Cardiac muscle cell (in vitro differentiated cells and primary cell): ENCODE measurements at regions not wholly inside any gene's neighbourhood (a gene's known extent, or its start where the extent isn't known, plus 50 kb on each side); places are given as distances from the start of the nearest gene placed in this dataset.
A peak's percentile ranks its signal among the peaks of the same experiment; 100 is the strongest.

Experiments used
- DNase-seq, 2 donors: peaks; one replicate each; pipeline versions ENCODE4 v3.0.0 to v3.0.0-alpha.2; 2010 to 2017; ENCODE audit warnings: low read depth in 1 of 2, low spot score in 1 of 2
- H3K27ac ChIP-seq: fragments of 200-600 bp; sonication (generic); 2 replicates; pipeline ENCODE4 v1.5.1; 2016
- H3K27me3 ChIP-seq: fragments of 200-600 bp; sonication (generic); 2 replicates; pipeline ENCODE4 v1.6.0; 2016; ENCODE audit warnings: control low read depth
- H3K36me3 ChIP-seq: fragments of 200-600 bp; sonication (generic); 2 replicates; pipeline ENCODE4 v1.5.1; 2016; ENCODE audit warnings: control low read depth
- H3K4me1 ChIP-seq: fragments of 200-600 bp; sonication (generic); 2 replicates; pipeline ENCODE4 v1.8.1; 2017; ENCODE audit warnings: low read depth, mild to moderate bottlenecking, mixed run types
- H3K4me3 ChIP-seq: fragments of 200-600 bp; sonication (generic); 2 replicates; pipeline ENCODE4 v1.5.1; 2016; ENCODE audit warnings: mild to moderate bottlenecking
- H3K9me3 ChIP-seq: fragments of 200-600 bp; sonication (generic); 2 replicates; pipeline ENCODE4 v1.5.1; 2017; ENCODE audit warnings: low read depth, mild to moderate bottlenecking, control low read depth
- TF ChIP-seq, protein P1 (sequence below): IDR thresholded peaks from 2 replicates; pipeline ENCODE4 v1.5.1; 2012; ENCODE audit warnings: low read depth, mild to moderate bottlenecking, low read length

DNA sequence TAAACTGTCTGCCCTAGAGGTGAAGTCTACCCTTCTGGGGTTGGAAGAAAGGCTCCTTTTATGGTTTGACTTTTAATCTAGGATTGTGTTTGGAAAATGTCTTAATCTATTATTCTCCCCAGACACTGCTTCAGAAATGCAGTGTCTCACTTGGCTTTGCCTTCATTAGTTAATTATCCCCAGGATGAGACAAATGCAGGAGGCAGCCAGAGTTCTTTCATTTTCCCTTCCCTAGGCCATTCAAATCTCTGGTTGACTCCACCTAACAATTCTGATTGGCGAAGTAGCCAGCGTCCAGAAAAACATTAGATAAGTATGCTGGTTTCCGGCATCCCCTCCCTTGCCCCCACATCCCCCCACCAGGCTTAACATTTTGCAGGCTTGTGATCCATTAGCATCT, 325.8 kb upstream of the PBX1 start:
- Histone ChIP-seq H3K4me1 (no peaks in the 10 kb centered on the region), H3K9me3 (no peaks in the 10 kb centered on the region), H3K27ac (no peak overlapping the region), H3K36me3 (no peaks in the 10 kb centered on the region), H3K27me3 (no peaks in the 10 kb centered on the region), H3K4me3 (no peak overlapping the region)
- DNase-seq: no peak
- TF ChIP-seq, protein P1, sequence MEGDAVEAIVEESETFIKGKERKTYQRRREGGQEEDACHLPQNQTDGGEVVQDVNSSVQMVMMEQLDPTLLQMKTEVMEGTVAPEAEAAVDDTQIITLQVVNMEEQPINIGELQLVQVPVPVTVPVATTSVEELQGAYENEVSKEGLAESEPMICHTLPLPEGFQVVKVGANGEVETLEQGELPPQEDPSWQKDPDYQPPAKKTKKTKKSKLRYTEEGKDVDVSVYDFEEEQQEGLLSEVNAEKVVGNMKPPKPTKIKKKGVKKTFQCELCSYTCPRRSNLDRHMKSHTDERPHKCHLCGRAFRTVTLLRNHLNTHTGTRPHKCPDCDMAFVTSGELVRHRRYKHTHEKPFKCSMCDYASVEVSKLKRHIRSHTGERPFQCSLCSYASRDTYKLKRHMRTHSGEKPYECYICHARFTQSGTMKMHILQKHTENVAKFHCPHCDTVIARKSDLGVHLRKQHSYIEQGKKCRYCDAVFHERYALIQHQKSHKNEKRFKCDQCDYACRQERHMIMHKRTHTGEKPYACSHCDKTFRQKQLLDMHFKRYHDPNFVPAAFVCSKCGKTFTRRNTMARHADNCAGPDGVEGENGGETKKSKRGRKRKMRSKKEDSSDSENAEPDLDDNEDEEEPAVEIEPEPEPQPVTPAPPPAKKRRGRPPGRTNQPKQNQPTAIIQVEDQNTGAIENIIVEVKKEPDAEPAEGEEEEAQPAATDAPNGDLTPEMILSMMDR: no peak

DNA sequence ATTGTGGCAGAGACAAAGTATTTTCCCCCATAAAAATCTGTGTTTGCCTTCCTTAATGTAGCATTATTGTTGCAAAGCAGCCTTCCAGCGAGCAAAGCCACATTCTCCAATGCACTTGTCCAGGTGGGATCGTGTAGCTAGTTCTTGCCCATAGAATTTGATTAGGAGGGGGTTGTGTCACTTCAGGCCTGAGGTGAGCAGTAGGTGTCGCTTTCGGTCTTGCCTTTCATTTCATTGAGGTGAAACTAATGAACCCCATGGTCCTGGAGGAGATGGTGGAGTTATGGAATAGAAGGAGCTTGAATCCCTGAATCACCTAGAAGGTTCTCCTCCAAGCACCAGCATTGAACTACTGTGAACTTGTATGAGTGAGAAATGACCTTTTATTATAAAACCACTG, 318.9 kb upstream of the PBX1 start:
- Histone ChIP-seq H3K4me3 (no peak overlapping the region), H3K9me3 (no peaks in the 10 kb centered on the region), H3K36me3 (no peaks in the 10 kb centered on the region), H3K4me1 (no peaks in the 10 kb centered on the region), H3K27ac (no peak overlapping the region), H3K27me3 (no peaks in the 10 kb centered on the region)
- TF ChIP-seq, protein P1: peak; percentile 15
- DNase-seq: peak; percentile 9 to 49

DNA sequence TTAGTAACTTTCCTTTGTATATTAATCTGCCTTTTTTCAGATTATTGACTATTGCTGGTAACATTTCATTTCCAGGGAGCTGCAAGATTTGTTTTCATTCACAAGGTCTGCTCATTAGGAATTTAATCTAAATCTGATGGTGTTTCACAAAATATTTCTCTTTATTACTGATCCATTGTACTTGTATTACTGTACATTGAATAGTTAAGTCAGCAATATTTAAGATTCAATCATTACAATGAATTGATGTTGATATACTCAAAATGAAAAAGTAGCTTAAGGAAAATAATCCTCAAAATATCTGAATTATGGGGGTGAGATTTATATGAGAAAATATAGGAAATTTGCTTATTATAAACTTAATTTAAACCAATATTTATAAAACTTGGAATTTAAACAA, 308.6 kb upstream of the PBX1 start:
- Histone ChIP-seq H3K36me3 (no peaks in the 10 kb centered on the region), H3K9me3 (no peaks in the 10 kb centered on the region), H3K27me3 (no peaks in the 10 kb centered on the region), H3K4me1 (no peaks in the 10 kb centered on the region), H3K4me3 (no peak overlapping the region), H3K27ac (no peak overlapping the region)
- no peak for DNase-seq
- TF ChIP-seq, protein P1: no peak

DNA sequence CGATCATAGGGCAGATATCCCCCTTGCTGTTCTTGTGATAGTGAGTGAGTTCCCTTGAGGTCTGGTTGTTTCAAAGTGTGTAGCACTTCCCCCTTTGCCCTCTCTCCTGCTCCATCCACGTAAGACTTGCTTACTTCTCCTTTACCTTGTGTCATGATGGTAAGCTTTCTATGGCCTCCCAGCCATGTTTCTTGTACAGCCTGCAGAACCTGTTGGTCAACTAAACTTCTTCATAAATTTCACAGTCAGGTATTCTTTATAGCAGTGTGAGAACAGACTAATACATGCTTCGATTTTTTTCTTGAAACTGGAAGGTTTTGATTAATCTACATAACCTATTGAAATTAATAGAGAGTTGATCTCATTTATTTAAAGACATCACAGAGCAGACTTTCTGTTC, 302.5 kb upstream of the PBX1 start:
- Histone ChIP-seq H3K4me3 (no peak overlapping the region), H3K36me3 (no peaks in the 10 kb centered on the region), H3K27ac (no peak overlapping the region), H3K9me3 (no peaks in the 10 kb centered on the region), H3K4me1 (no peaks in the 10 kb centered on the region), H3K27me3 (no peaks in the 10 kb centered on the region)
- TF ChIP-seq, protein P1: no peak
- no peak for DNase-seq

DNA sequence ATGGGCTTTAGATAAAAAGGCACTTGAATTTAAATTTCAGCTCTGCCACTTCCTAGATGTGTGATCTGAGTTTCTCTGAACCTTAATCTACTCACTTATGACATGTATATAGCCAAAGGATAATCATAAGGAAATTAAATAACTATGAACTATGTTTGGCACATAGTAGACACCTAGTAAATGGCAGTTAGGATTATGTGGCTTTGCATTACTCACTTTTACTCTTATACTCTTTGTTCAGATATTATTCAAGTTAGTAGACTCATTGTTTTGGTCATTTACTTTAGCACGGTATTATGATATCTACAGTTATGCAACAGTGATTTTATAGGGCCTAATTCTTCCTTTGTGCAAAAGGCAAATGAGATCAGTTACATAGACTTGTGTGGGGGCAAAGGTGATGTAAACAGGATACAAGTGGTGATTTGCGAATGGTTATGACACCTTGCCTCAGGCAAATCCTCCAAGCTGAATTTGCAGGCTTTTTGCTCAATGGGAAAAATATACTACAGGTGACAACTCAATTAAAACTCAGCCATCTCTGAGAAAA, 297.2 kb upstream of the PBX1 start:
- H3K4me1 ChIP-seq: peaks cover 3% of the 10 kb centered on the region
- H3K9me3 ChIP-seq: no peaks in the 10 kb centered on the region
- no peaks in the 10 kb centered on the region for H3K36me3 ChIP-seq
- H3K27me3 ChIP-seq: no peaks in the 10 kb centered on the region
- no peak for DNase-seq
- TF ChIP-seq, protein P1: no peak
- no peak overlapping the region for H3K27ac ChIP-seq
- H3K4me3 ChIP-seq: no peak overlapping the region

DNA sequence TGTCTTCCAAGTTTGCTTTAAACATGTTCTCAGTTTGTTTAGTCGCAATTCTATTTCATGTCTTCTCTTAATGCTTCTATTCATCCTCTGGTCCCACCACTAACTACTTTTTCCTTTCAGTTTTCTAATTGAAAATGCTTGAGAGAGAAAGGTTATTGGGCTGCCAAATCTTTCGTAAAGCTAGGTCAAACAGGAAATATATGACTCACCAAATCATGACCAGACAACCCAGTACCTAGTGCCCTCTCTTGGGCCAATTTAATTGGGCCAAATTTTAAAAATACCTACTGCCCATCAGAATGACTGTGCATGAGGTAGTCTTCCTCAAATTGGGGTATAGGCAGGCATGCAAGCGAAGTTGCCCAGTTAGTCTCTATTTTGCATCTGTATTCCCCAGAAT, 295.4 kb upstream of the PBX1 start:
- H3K27me3 ChIP-seq: no peaks in the 10 kb centered on the region
- H3K4me1 ChIP-seq: peaks cover 3% of the 10 kb centered on the region
- H3K9me3 ChIP-seq: no peaks in the 10 kb centered on the region
- DNase-seq: peak in 1 of 2 donors; percentile 1
- TF ChIP-seq, protein P1: no peak
- no peaks in the 10 kb centered on the region for H3K36me3 ChIP-seq
- no peak overlapping the region for H3K27ac ChIP-seq
- H3K4me3 ChIP-seq: no peak overlapping the region
